ENCODE measurements at regions not wholly inside any gene's neighbourhood (a gene's known extent, or its start where the extent isn't known, plus 50 kb on each side); places are given as distances from the start of the nearest gene placed in this dataset. TPM values are rescaled to one million over a fixed set of nuclear protein-coding genes. Genes with fewer than 3 reads are reported as not detected.

DNA sequence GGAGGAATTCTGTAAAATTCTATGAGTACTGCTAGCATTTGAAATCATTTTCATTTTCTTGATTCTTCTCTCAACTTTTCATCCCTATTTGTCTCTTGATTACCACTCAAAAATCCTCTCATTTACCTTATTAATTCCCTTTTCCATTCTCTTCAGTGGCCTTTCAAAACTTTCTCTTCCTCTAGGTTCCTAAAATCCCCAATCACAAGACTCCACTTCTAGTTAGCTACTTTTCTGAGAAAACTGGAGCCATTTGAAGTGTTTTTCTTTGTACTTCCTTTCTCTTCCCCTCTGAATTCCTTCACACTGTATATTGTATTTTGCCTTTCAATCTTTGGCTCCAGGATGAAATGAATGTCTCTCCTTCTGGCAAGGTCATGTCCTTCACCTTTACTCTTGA lies 61.3 kb upstream of the NR4A3 start:
- ATAC-seq (ENCODE audit: insufficient read depth, low FRiP score) = no peak
- Histone ChIP-seq H3K36me3 (ENCODE audit: control insufficient read depth in 4 of 4, insufficient read depth in 4 of 4, low read length in 4 of 4) (no peaks in the 10 kb centered on the region), H3K27me3 (ENCODE audit: control insufficient read depth in 3 of 3, insufficient read depth in 3 of 3, low read length in 2 of 3) (peaks cover 0 to 4% (median 0%) of the 10 kb centered on the region in 3 donors), H3K4me1 (ENCODE audit: control insufficient read depth in 5 of 5, insufficient read depth in 5 of 5, low read length in 5 of 5) (no peaks in the 10 kb centered on the region), H3K27ac (ENCODE audit: low read depth in 1 of 2, low read length in 1 of 2) (no peak overlapping the region), H3K9ac (ENCODE audit: insufficient read depth in 1 of 2, low read length in 2 of 2) (no peak overlapping the region), H3K4me3 (no peak overlapping the region), H3K9me3 (ENCODE audit: control insufficient read depth in 4 of 4, insufficient read depth in 3 of 4, low read length in 3 of 4) (no peaks in the 10 kb centered on the region)
- TF ChIP-seq, protein P1, sequence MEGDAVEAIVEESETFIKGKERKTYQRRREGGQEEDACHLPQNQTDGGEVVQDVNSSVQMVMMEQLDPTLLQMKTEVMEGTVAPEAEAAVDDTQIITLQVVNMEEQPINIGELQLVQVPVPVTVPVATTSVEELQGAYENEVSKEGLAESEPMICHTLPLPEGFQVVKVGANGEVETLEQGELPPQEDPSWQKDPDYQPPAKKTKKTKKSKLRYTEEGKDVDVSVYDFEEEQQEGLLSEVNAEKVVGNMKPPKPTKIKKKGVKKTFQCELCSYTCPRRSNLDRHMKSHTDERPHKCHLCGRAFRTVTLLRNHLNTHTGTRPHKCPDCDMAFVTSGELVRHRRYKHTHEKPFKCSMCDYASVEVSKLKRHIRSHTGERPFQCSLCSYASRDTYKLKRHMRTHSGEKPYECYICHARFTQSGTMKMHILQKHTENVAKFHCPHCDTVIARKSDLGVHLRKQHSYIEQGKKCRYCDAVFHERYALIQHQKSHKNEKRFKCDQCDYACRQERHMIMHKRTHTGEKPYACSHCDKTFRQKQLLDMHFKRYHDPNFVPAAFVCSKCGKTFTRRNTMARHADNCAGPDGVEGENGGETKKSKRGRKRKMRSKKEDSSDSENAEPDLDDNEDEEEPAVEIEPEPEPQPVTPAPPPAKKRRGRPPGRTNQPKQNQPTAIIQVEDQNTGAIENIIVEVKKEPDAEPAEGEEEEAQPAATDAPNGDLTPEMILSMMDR (IDR thresholded peaks at IDR 0.05; ENCODE audit: control extremely low read depth, extremely low read depth) = no peak
- DNase-seq = no peak

DNA sequence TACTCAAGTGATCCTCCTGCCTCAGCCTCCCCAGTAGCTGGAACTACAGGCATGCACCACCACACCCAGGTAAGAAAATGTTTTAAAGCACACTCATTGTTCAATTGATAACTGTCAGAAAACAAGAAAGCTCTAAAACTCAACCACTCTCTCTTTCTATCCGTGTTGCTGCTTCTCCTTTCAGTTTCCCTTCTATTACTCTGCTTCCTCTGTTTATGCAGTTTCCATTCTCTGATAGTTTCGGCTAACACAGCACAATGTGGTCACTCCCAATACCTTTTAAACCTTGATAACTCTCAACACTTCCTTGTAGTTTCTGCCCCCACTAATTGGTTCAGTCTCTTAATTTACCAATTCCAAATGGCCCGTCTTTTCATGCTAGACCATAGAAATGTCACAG lies 59.2 kb upstream of the NR4A3 start:
- ATAC-seq (ENCODE audit: insufficient read depth, low FRiP score) (no peak), DNase-seq (no peak)
- Histone ChIP-seq H3K36me3 (ENCODE audit: control insufficient read depth in 4 of 4, insufficient read depth in 4 of 4, low read length in 4 of 4) (no peaks in the 10 kb centered on the region), H3K27ac (ENCODE audit: low read depth in 1 of 2, low read length in 1 of 2) (no peak overlapping the region), H3K9ac (ENCODE audit: insufficient read depth in 1 of 2, low read length in 2 of 2) (no peak overlapping the region), H3K27me3 (ENCODE audit: control insufficient read depth in 3 of 3, insufficient read depth in 3 of 3, low read length in 2 of 3) (peaks cover 0 to 4% (median 0%) of the 10 kb centered on the region in 3 donors), H3K4me1 (ENCODE audit: control insufficient read depth in 5 of 5, insufficient read depth in 5 of 5, low read length in 5 of 5) (no peaks in the 10 kb centered on the region), H3K4me3 (no peak overlapping the region), H3K9me3 (ENCODE audit: control insufficient read depth in 4 of 4, insufficient read depth in 3 of 4, low read length in 3 of 4) (no peaks in the 10 kb centered on the region)
- TF ChIP-seq, protein P1 (IDR thresholded peaks at IDR 0.05; ENCODE audit: control extremely low read depth, extremely low read depth) = no peak
- WGBS, 2 donors = 48 to 57% methylated on average over 3 of the region's 3 CpGs

Small RNA genes in the stretch of these regions (small RNA-seq; reads per million reads assigned to genes)
- gene AL137067.1 (ENCODE audit: low replicate concordance) (not detected), gene AL137067.2 (ENCODE audit: low replicate concordance) (not detected)
